ENCODE measurements at regions not wholly inside any gene's neighbourhood (a gene's known extent, or its start where the extent isn't known, plus 50 kb on each side); places are given as distances from the start of the nearest gene placed in this dataset.

DNA sequence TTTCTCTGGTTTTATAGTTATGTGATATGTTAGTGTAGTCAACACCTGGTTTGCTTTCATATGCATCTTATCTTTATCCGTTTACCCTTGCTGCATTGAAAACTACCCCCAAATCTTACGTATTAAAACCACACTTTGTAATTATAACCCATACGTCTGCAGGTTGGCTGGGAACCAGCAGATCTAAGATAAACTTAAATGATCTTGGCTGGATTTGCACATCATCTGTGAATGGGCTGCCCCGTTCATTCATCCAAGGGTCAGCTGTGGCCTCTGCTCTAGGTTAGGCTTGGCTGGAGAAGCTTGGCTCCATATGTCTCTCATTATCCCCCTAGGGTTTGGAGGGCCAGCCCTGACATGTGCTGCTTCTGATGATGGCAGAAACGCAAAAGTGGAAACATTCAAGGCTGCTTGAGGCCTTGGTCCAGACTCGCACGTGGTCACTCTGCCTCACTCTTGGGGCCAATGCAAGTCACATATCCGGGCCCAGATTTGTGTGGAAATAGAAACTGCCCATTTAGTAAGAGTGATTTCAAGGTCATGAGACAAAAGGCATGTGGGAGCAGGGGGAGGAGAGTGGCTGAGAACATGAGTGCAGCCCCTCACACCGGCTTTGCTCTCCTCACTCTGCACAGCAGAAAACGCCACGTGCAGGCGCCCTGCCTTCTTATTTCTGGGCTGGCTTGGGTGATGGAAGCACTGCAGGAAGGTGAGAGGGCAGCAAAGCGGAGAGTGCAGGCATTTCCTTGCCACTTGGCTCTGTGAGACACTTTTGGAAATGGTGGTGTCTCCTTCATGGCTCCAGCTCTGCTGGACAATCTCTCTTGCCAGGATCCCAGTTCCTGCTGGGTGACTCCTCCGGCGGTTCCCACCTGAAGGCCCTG, 553.8 kb downstream of the GLRX3 start:
- intact Hi-C loops (cut with DNase I; ENCODE audit: low total_unique reads) = no loop called here
- in situ Hi-C loops (cut with MboI; ENCODE audit: low pct_ligation_motif_present in 1 of 4, low pct_unique_long_range_greater_than_20kb in 1 of 4, low sequenced_read_pairs in 3 of 4) = no loop called here
- Histone ChIP-seq H3K9me3 (no peaks in the 10 kb centered on the region), H3K27me3 (no peaks in the 10 kb centered on the region), H3K36me3 (no peaks in the 10 kb centered on the region), H3K27ac (no peak overlapping the region), H3K4me3 (no peak overlapping the region), H3K4me1 (no peaks in the 10 kb centered on the region)
- 58 to 72% methylated on average over 5 to 15 of the region's 15 CpGs for WGBS, 2 donors (ENCODE audit: low coverage in 1 of 2)
- no peak for DNase-seq
- TF ChIP-seq, protein P1, sequence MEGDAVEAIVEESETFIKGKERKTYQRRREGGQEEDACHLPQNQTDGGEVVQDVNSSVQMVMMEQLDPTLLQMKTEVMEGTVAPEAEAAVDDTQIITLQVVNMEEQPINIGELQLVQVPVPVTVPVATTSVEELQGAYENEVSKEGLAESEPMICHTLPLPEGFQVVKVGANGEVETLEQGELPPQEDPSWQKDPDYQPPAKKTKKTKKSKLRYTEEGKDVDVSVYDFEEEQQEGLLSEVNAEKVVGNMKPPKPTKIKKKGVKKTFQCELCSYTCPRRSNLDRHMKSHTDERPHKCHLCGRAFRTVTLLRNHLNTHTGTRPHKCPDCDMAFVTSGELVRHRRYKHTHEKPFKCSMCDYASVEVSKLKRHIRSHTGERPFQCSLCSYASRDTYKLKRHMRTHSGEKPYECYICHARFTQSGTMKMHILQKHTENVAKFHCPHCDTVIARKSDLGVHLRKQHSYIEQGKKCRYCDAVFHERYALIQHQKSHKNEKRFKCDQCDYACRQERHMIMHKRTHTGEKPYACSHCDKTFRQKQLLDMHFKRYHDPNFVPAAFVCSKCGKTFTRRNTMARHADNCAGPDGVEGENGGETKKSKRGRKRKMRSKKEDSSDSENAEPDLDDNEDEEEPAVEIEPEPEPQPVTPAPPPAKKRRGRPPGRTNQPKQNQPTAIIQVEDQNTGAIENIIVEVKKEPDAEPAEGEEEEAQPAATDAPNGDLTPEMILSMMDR (IDR thresholded peaks at IDR 0.05) = no peak
- TF ChIP-seq POLR2AphosphoS5 (IDR thresholded peaks at IDR 0.05) (no peak), EP300 (IDR thresholded peaks at IDR 0.05; ENCODE audit: low read depth) (no peak), POLR2A (IDR thresholded peaks at IDR 0.05) (no peak)

DNA sequence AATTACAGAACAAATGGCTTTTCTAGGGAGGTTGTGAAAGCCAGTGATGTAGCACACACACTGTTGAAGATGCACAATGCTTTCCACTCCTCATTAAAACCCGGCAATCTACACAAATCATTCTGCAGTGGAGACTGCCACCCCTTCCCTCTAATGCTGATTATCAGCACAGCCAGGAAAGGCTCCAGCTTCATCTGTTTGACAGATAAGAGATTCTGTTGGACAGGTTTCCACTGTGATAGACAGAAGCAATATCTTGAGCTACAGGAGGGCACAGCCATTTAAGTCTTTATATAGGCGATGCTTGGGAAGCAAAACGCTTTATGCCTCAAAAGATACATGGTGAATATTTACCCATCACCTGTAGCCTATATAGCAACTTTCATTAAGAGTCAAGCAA, 555.6 kb downstream of the GLRX3 start:
- in situ Hi-C loops (cut with MboI; ENCODE audit: low pct_ligation_motif_present in 1 of 4, low pct_unique_long_range_greater_than_20kb in 1 of 4, low sequenced_read_pairs in 3 of 4) (no loop called here), intact Hi-C loops (cut with DNase I; ENCODE audit: low total_unique reads) (no loop called here)
- Histone ChIP-seq H3K4me3 (no peak overlapping the region), H3K36me3 (no peaks in the 10 kb centered on the region), H3K4me1 (no peaks in the 10 kb centered on the region), H3K27ac (no peak overlapping the region), H3K9me3 (no peaks in the 10 kb centered on the region), H3K27me3 (no peaks in the 10 kb centered on the region)
- WGBS, 2 donors (ENCODE audit: low coverage in 1 of 2) = 0 to 57% methylated on average over 1 to 3 of the region's 3 CpGs
- no peak for DNase-seq
- TF ChIP-seq, protein P1 (IDR thresholded peaks at IDR 0.05) = no peak
- TF ChIP-seq EP300 (IDR thresholded peaks at IDR 0.05; ENCODE audit: low read depth) (no peak), POLR2AphosphoS5 (IDR thresholded peaks at IDR 0.05) (no peak)

DNA sequence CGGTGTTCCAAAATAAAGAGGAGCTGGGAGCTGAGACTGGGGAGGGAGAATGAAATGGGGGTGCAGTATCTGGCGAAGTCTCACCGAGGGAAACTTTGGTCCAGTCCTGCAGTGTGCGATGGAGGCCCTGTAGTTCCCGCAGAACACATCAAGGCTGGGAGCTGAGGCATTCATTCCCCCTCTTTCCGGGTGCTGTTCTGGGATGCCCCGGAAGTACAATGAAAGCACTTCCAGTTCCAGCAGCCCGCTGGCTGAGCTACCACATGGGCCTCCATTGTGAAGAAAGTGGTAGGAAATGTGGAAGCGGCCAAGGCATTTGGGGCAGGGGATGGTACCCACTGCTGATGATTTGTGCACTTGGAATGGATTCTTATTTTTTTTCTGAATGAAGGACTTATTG, 560.7 kb downstream of the GLRX3 start:
- no peaks in the 10 kb centered on the region for H3K36me3 ChIP-seq
- in situ Hi-C loops (cut with MboI; ENCODE audit: low pct_ligation_motif_present in 1 of 4, low pct_unique_long_range_greater_than_20kb in 1 of 4, low sequenced_read_pairs in 3 of 4) = no loop called here
- H3K27me3 ChIP-seq = no peaks in the 10 kb centered on the region
- H3K27ac ChIP-seq = no peak overlapping the region
- no peaks in the 10 kb centered on the region for H3K4me1 ChIP-seq
- intact Hi-C loops (cut with DNase I; ENCODE audit: low total_unique reads) = no loop called here
- DNase-seq = no peak
- WGBS, 2 donors (ENCODE audit: low coverage in 1 of 2) = 80 to 91% methylated on average over 1 to 9 of the region's 9 CpGs
- TF ChIP-seq, protein P1 (IDR thresholded peaks at IDR 0.05) = no peak
- TF ChIP-seq EP300 (IDR thresholded peaks at IDR 0.05; ENCODE audit: low read depth) (no peak), POLR2A (IDR thresholded peaks at IDR 0.05) (no peak), POLR2AphosphoS5 (IDR thresholded peaks at IDR 0.05) (no peak)
- no peaks in the 10 kb centered on the region for H3K9me3 ChIP-seq
- H3K4me3 ChIP-seq = no peak overlapping the region

DNA sequence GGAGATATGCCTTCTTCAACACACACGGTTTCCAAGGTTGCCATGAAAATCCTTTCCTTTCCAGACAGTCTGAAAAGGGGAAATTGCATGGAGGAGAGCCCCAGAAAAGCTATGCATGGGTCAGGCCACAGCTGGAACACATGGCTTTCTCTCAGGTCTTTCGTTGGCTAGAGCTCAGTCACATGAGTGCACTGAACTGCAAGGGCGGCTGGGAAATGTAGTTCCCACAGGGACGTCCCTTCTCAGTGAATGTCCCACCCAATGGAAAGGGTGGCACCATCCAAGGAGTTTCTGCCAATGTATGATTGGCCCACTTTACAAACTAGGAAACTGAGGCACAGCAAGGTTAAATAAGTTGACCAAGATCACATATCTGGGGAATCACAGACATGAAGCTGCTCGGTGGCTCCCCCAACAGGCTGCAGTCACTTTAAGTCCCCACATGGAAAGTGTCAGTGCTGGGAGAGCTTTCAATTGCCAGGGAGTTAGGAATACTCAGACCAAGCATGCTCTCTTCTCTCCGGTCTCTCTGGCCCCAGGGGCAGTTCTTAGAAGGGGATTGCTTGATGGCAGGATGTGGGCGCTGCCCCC, 571.3 kb downstream of the GLRX3 start:
- no peaks in the 10 kb centered on the region for H3K36me3 ChIP-seq
- TF ChIP-seq EP300 (IDR thresholded peaks at IDR 0.05; ENCODE audit: low read depth) = no peak
- no peak for TF ChIP-seq POLR2AphosphoS5 (IDR thresholded peaks at IDR 0.05)
- no peak for TF ChIP-seq POLR2A (IDR thresholded peaks at IDR 0.05)
- TF ChIP-seq, protein P1 (IDR thresholded peaks at IDR 0.05) = no peak
- WGBS, 2 donors (ENCODE audit: low coverage in 1 of 2) = 77 to 88% methylated on average over 3 to 7 of the region's 7 CpGs
- in situ Hi-C loops (cut with MboI; ENCODE audit: low pct_ligation_motif_present in 1 of 4, low pct_unique_long_range_greater_than_20kb in 1 of 4, low sequenced_read_pairs in 3 of 4) = no loop called here
- H3K4me3 ChIP-seq = no peak overlapping the region
- H3K4me1 ChIP-seq = no peaks in the 10 kb centered on the region
- no peaks in the 10 kb centered on the region for H3K27me3 ChIP-seq
- H3K27ac ChIP-seq = no peak overlapping the region
- H3K9me3 ChIP-seq = no peaks in the 10 kb centered on the region
- DNase-seq = no peak
- intact Hi-C loops (cut with DNase I; ENCODE audit: low total_unique reads) = no loop called here
